Left cardiac atrium (tissue), 4 donors: ENCODE measurements at regions not wholly inside any gene's neighbourhood (a gene's known extent, or its start where the extent isn't known, plus 50 kb on each side); places are given as distances from the start of the nearest gene placed in this dataset.
"Not testable (repeated sequence)": the region's sequence is repeated elsewhere in the genome, so short reads cannot be mapped to it uniquely, and the experiment has no call there.

Experiments used
- ATAC-seq, 2 donors: fragments of 200-7000 bp; cut with Tn5 transposase; one replicate each; pipeline ENCODE4 v1.9.1; 2020; ENCODE audit warnings: mild to moderate bottlenecking in 2 of 2, moderate library complexity in 2 of 2
- DNase-seq: peaks from one replicate; pipeline ENCODE4 v3.0.0-alpha.2; 2020
- intact Hi-C, 2 donors: fragments of 100-400 bp; cut with DNase I; formaldehyde crosslinking; loops; one replicate each; pipeline versions ENCODE4 v1.14.1 to v1.15.1; 2022 to 2023
- donor health status: DM: no; HTN: yes; CAD: no.
- donor health status: DM: no; HTN: yes; CAD: no; lungs with severe emphysema.
- donor health status: DM: yes; HTN: yes; CAD: no.
- donor health status: Dilated cardiomyopathy.

- no peak for DNase-seq
- intact Hi-C loops: no loop called here
- peak; percentile 38 to 55 for ATAC-seq
These were observed 126.5 kb downstream of the ADSS2 start for GRCh38 chr1:244325056-244325758.

DNA sequence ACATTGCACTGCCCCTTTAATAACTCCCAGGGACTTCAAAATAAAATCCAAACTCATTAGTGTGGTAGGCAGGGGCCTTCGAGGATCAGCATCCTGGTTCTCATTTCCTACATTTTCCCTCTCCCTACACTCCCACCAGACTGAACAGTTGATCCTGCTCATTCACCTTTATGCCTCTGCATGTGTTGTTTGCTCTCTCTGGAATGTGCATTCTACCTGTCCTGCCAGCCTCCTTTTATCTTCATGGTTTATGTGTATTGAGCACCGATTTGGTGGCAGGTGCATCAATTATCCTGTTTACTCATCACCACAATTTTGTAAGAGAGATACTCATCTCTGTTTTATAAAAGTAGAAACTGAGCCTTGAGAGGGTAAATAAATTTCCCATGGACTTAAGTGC is 125.0 kb downstream of the ADSS2 start:
- ATAC-seq: no peak
- intact Hi-C loops: no loop called here
- DNase-seq: no peak

DNA sequence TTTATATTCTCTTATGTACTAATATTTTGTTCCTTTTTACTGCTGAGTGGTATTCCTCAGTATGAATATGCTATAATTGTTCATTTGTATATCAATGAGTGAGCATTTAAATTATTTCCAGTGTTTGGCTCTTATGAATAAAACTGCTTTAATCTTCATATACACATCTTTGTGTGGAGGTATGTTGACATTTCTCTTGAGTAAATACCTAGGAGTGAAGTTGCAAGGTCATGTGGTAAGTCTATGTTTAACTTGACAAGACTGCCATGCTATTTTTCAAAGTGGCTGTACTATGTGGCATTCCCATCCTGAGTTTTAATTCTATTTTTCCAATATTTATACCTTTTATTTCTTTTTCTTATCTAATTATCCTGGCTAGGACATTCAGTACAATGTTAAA is 124.2 kb downstream of the ADSS2 start:
- intact Hi-C loops: no loop called here
- ATAC-seq: no peak
- no peak for DNase-seq

DNA sequence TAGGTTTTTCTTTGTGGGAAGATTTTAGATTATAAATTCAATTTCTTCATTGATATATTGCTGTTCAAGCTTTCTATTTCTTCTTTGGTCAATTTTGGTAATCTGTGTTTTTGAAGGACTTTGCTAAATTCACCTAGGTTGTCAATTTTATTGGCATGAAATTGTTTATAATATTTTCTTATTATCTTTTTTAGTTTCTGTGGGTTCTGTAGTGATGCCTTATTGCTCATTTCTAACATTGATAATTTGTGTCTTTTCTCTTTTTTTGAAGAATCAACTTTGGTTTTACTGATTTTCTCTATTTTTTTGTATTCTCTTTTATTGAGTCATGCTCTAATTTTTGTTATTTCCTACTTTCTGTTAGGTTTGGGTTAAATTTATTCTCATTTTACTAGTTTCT is 123.2 kb downstream of the ADSS2 start:
- DNase-seq (no peak), ATAC-seq (no peak)
- intact Hi-C loops: no loop called here

DNA sequence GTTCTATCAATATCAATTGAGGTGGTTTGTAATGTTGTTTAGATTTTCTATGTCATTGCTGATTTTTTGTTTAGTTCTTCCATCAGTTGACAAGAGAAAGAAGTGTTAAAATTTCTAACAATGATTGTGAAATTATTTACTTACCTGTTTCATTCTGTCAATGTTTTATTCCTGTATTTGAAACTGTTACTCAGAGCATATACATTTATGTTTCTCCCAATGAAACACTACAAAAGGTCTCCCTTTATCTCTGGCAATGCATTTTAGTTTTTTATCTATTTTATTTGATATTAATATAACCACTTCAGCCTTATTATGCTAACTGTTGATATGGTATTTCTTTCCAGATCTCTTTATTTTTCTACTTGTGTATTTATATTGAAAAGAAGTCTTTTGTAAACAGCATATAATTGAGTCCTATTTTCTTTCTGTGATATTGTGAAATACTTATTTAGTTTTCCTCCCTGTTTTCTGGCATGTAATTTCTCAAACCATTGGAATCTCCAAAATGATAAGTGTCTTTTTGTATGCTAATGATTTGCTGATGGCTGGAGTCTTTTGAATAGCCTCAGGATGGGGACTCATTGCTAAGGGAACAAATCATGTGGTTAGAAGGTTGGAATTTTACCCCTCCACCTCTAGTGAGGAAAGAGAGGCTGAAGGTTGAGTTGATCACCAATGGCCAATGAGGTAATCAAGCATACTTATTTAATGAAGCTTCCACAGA is 122.0 kb downstream of the ADSS2 start:
- DNase-seq (no peak), ATAC-seq (no peak)
- intact Hi-C loops: no loop called here

DNA sequence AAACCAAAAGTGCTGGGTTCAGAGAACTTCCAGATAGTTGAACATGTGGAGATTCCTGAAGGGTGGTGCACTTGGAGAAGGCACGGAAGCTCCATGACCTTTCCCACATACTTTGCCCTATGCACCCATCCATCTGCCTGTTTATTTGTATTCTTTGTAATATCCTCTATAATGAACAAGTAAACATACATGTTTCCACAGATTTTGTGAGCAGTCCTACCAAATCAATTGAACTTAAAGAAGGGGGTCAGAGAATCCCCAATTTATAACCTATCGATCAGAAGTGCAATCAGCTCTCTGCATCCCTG is 121.4 kb downstream of the ADSS2 start:
- DNase-seq: no peak
- intact Hi-C loops: no loop called here

GRCh38 chr1:244332761-244333160 is 118.9 kb downstream of the ADSS2 start:
- ATAC-seq, DNase-seq, intact Hi-C loops: not testable (repeated sequence)

More for the DNA sequence above, 121.4 kb downstream of the ADSS2 start:
- ATAC-seq: no peak

GRCh38 chr1:244334315-244334714 is 117.4 kb downstream of the ADSS2 start:
- ATAC-seq, DNase-seq, intact Hi-C loops: not testable (repeated sequence)

- DNase-seq, intact Hi-C loops, ATAC-seq: not testable (repeated sequence)
These were observed 116.9 kb downstream of the ADSS2 start for GRCh38 chr1:244334842-244335241.

DNA sequence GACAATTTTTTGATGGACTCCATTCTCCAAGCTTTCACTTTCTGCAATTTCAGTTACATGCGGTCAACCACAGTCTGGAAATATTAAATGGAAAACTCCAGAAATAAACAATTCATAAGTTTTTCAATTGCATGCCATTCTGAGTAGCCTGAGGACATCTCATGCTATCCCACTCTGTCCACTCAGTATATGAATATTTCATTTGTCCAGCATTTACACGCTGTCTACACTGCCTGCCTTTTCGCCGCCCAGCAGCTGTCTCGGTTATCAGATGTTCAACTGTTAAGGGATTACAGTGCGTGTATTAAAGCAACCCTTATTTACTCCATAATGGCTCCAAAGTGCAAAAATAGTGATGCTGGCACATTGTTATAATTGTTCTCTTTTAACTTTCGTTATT is 116.3 kb downstream of the ADSS2 start:
- no peak for ATAC-seq
- DNase-seq: no peak
- intact Hi-C loops: no loop called here

DNA sequence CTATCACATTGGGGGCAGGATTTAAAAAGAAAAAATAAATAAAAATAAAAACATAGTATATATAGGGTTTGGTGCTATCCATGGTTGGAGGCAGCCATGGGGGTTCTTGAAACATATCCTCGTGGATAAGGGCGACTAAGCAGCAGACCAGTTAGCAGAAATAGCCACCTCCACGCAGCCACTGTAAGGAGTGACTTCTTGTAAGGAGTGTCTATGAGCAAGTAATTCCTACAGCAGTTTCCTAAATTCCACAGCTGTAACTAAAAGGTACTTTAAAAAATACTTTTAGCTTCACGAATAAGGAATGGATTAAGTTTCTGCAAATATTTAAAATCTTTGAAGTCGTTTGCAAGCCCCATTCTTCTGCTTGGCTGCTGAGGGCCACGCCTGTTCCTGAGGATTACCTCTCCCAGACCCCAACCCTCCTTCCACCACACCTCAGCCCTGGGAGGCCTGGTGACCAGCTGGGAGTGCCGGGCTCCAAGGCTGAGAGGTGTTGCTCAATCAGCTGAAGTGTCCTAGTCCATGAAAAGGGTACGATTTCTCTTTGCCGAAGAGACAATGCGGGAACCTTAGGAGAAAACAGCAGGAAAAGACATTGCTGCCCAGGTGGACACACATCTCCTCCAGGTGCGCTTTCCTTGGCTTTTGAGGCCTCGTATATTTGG is 115.3 kb downstream of the ADSS2 start:
- intact Hi-C loops: no loop called here
- ATAC-seq: no peak
- no peak for DNase-seq

GRCh38 chr1:244337839-244338238 is 113.9 kb downstream of the ADSS2 start:
- no peak for ATAC-seq
- DNase-seq: no peak
- intact Hi-C loops: no loop called here

- intact Hi-C loops: no loop called here
- ATAC-seq (no peak), DNase-seq (no peak)
These were observed 112.5 kb downstream of the ADSS2 start for GRCh38 chr1:244339073-244339692.

DNA sequence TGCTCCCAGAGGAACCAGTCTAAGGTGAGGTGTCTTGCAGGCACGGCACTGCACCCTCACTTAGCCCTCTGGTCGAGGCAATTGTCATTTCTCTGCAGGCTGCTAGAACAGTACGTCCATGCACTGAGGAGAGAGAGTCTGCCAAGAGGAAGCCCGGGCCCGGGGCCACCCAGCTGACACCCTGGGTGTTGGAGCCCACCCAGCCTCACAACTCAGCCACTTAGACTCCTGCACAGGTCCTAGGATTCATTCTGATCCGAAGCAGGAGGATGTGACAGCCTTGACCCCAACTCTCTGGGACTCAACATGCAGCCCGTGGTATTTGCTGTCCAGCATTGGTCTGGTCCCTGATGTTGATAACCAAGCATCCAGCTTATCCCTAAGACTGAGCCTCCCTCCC is 111.9 kb downstream of the ADSS2 start:
- ATAC-seq (no peak), DNase-seq (no peak)
- intact Hi-C loops: no loop called here

DNA sequence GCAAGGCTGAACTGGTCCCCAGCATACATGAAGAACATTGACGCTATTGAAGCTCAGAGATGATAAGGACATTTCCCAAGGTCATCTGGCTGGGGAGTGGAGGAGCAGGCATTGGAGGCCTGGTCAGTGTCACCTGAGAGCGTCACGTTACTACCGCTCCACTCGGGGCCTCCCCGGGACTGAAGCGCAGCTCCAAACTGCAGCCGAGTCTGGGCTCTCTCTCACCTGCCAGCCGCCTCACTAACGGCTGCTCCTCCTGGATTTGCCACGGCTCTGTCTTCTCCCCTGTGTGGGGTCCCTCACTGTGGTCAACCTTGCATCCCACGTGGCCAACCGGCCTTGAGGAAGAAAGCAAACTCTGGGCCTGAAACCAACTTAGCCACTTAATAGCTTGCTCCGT is 111.3 kb downstream of the ADSS2 start:
- intact Hi-C loops: no loop called here
- no peak for ATAC-seq
- no peak for DNase-seq

DNA sequence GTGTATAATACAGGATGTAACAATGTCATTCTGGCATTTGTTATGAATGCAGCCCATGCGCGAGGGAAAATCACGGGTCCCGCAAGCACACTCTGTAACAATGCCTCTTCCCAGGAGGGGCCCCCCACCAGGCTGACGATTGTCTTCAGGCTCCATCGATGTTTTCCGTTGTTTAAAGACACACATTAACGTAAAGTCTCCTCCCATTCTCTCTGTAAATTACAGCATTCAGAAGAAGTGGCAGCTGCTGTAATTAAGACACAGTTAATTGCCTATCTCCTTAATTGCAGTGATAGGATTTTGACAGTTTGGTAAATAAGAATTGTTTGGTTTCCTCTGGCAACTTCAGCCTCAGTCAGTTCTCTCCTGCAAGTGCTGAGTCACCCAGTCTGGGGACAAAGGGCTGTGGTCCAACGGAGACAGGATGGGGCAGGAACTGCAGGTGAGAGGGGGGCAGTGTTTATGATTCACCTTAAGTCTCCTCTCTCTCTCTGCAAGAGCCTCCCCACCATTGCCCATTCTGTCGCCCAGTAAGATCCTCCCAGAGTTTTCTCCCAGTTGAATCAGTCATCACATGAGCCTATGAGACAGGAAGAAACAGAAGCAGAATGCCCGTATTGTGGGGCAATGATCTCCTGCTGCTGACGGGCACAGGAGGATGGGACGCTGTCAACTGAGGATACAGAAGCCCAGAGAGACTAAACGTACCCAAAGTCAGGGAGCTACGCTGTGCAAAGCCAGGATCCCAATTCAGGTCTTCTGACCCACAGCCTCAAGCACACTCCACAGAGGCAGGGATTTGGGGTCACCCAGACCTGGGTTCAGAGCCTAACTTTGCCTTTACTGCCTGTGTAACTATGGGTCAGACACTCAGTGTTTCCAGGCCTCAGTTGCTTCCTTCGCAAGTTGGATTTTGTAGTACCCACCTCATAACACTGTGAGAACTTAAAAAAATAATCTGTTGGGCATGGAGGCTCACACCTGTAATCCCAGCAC is 110.0 kb downstream of the ADSS2 start:
- no peak for ATAC-seq
- intact Hi-C loops: no loop called here
- DNase-seq: no peak

GRCh38 chr1:244344001-244344400 is 107.7 kb downstream of the ADSS2 start:
- ATAC-seq (no peak), DNase-seq (no peak)
- intact Hi-C loops: no loop called here

- intact Hi-C loops: no loop called here
These were observed 104.6 kb downstream of the ADSS2 start for GRCh38 chr1:244346972-244347618.

More at GRCh38 chr1:244346972-244347618, 104.6 kb downstream of the ADSS2 start:
- no peak for ATAC-seq
- DNase-seq: no peak
